ENCODE measurements at regions not wholly inside any gene's neighbourhood (a gene's known extent, or its start where the extent isn't known, plus 50 kb on each side); places are given as distances from the start of the nearest gene placed in this dataset.

GRCh38 chr18:49698525-49699025 is 114.8 kb downstream of the ACAA2 start:
- no TSS peak for BruUV-seq (replicated peaks)
- Histone ChIP-seq H3K36me3 (ENCODE audit: control insufficient read depth in 2 of 2, extremely low read depth in 1 of 2, insufficient read depth in 2 of 2, low read length in 2 of 2) (no peaks in the 10 kb centered on the region), H3K9me3 (replicated peaks; ENCODE audit: control insufficient read depth, insufficient read depth, low read length) (no peaks in the 10 kb centered on the region), H3K9ac (replicated peaks; ENCODE audit: extremely low read depth, insufficient read depth, low read length) (no peak overlapping the region), H3K9me1 (replicated peaks; ENCODE audit: control insufficient read depth, extremely low read depth, insufficient read depth, low read length) (no peaks in the 10 kb centered on the region), H4K20me1 (replicated peaks; ENCODE audit: control insufficient read depth, extremely low read depth, insufficient read depth, low read length) (no peaks in the 10 kb centered on the region), H3K27ac (ENCODE audit: insufficient read depth, low read depth, low read length) (no peak overlapping the region), H3K4me2 (ENCODE audit: insufficient read depth, low read length) (no peak overlapping the region), H3K79me2 (ENCODE audit: control insufficient read depth, insufficient read depth, low read length) (no peaks in the 10 kb centered on the region), H3K4me1 (ENCODE audit: control insufficient read depth, extremely low read depth, insufficient read depth, low read length) (peaks cover 20% of the 10 kb centered on the region), H3K27me3 (ENCODE audit: control insufficient read depth in 2 of 2, insufficient read depth in 2 of 2, low read length in 2 of 2) (no peaks in the 10 kb centered on the region), H2AFZ (ENCODE audit: low read depth, low read length) (no peak overlapping the region), H3K4me3 (replicated peaks in 1 of 3; ENCODE audit: insufficient read depth in 1 of 3, low read depth in 1 of 3, low read length in 3 of 3) (no peak overlapping the region)
- DNase-seq (ENCODE audit: low read depth, low spot score) (no peak), FAIRE-seq (no peak)
- POLR2A ChIA-PET: no interaction called here
- intact Hi-C loops (cut with micrococcal nuclease) (no loop called here), dilution Hi-C loops (cut with MboI; ENCODE audit: extremely low pct_ligation_motif_present, low sequenced_read_pairs) (no loop called here)
- CTCF ChIA-PET: interaction anchor here (1.0 kb wide), 1 partner anchor 13 kb away, joined by 3 read pairs; no protein-coding TSS in a partner anchor
- TF ChIP-seq CTCF (IDR thresholded peaks at IDR 0.05; ENCODE audit: extremely low read depth in 1 of 2, insufficient read depth in 1 of 2, low read depth in 1 of 2, low read length in 2 of 2): no peak
- TF ChIP-seq POLR2A (IDR thresholded peaks at IDR 0.05; ENCODE audit: low read depth, low read length): no peak
- TF ChIP-seq FOS (IDR thresholded peaks at IDR 0.05; ENCODE audit: borderline replicate concordance, insufficient read depth, low read length): no peak
- TF ChIP-seq MYC (IDR thresholded peaks at IDR 0.05; ENCODE audit: low read depth, low read length): no peak
- no peak for TF ChIP-seq POLR2AphosphoS5 (IDR thresholded peaks at IDR 0.05; ENCODE audit: insufficient read depth, low read depth, low read length)
- TF ChIP-seq GATA2 (IDR thresholded peaks at IDR 0.05; ENCODE audit: insufficient read depth, insufficient read length, low read depth, low read length): no peak
- TF ChIP-seq JUN (IDR thresholded peaks at IDR 0.05; ENCODE audit: borderline replicate concordance, insufficient read depth, insufficient read length, low read depth): no peak
